GM21528 (cell line): ENCODE measurements at regions not wholly inside any gene's neighbourhood (a gene's known extent, or its start where the extent isn't known, plus 50 kb on each side); places are given as distances from the start of the nearest gene placed in this dataset.
A peak's percentile ranks its signal among the peaks of the same experiment; 100 is the strongest.
"Not testable (repeated sequence)": the region's sequence is repeated elsewhere in the genome, so short reads cannot be mapped to it uniquely, and the experiment has no call there.

ENCODE experiments used
- ATAC-seq: cut with Tn5 transposase; IDR thresholded peaks from one replicate; pipeline ENCODE4 v1.9.1; 2021; ENCODE audit warnings: mild to moderate bottlenecking, moderate library complexity; ENCODE audit not compliant: unreplicated experiment, low FRiP score

DNA sequence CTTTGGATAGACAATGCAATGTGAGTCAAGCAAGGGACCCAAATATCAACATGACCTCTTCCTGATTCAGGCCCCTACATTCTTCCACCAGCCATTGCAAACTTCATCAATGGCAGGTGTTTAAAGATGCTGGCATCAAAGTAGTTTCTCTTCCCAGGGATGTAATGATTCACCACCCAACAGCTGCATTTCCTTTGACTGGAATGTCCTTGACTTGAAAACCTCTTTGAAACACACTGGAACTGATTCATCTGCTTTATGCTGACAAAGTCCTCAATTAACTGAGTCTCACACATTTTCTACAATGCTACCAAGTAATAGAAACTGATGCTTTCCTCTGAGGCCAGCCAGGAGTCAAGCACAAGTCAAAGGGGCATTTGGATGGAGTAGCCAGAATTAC, 385.5 kb downstream of the GBE1 start:
- ATAC-seq: no peak

GRCh38 chr3:81364411-81364810, 397.0 kb downstream of the GBE1 start:
- ATAC-seq: no peak

GRCh38 chr3:81363816-81364215, 397.6 kb downstream of the GBE1 start:
- no peak for ATAC-seq

DNA sequence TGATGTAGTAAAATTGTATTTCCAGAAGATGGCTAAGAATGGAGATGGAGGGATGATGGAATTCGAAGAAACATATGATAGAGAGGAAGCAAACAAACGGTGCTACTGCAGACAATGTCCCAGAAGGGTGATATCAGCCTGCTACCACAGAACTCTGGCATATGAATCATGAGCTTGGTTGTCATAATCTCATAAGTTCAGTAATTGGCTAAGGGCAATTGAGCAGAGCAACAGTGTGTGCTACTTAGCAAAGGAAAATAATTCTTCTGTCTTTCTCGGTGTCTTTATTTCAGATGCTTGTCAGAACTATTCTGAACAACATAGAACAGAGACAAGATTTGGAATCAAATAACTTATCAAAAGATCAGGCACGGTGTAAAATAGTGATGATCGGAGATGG, 407.3 kb downstream of the GBE1 start:
- ATAC-seq: no peak

GRCh38 chr3:81352867-81353266, 408.6 kb downstream of the GBE1 start:
- no peak for ATAC-seq

DNA sequence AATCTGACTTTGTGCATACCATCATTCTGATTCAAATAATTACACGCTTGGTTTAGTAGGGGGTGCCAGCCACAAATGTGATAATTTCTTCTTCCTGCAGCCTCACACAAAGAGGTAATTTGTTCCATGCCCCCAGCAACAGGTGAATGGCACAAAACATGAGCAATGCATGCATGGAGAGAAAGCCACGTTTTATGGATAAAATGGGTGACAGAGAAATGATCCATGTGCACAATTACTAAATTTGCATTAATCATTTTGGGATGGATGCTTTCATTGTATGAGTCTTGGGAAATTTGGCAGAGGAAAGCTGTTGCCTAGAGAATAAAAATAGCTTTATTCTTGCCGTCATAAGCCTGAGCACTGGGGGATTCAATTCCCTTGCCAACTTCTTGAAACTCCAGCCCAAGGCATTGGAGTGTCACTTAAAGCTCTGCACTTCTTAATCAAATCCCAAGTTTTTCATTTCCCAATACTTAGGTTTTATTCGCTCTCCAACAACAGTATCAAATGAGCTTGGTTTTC, 411.6 kb downstream of the GBE1 start:
- no peak for ATAC-seq

- ATAC-seq: peak; percentile 96
Observed at GRCh38 chr3:81339040-81339845, 422.2 kb downstream of the GBE1 start.

GRCh38 chr3:81336470-81336869, 425.0 kb downstream of the GBE1 start:
- no peak for ATAC-seq

GRCh38 chr3:81329835-81330234, 431.6 kb downstream of the GBE1 start:
- not testable (repeated sequence) for ATAC-seq

DNA sequence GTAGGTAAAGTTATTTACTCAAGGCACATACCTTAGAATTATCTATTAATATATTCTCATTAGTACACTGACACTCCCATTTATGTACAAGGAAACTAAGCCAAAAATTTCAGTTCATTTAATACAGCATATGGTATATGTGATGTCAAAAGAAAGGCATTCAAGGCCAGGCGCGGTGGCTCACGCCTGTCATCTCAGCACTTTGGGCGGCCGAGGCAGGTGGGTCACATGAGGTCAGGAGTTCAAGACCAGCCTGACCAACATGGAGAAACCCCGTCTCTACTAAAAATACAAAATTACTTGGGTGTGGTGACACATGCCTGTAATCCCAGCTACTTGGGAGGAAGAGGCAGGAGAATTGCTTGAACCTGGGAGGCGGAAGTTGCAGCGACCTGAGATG, 435.2 kb downstream of the GBE1 start:
- no peak for ATAC-seq

DNA sequence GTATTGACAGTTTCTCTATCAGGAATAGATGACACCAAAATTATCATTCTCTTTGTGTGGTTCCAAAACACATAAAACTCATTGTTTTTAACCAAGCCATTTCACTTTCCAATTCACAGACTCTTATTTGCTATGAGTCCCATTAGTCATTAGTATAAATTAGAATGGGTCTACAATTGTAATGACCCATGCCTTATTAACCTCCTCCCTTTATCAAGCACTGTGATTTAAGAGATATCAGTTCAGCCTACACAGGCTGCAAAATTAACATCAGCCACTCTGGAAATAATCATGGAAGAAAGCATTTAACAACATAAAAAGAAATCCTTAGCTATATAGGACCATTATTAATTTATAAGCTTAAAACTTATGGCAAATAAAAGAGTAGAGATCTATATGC, 440.6 kb downstream of the GBE1 start:
- ATAC-seq: no peak

- ATAC-seq: no peak
Observed at GRCh38 chr3:81315030-81315429, 446.4 kb downstream of the GBE1 start.

- no peak for ATAC-seq
Observed at GRCh38 chr3:81311321-81311720, 450.1 kb downstream of the GBE1 start.

- ATAC-seq: no peak
Observed at GRCh38 chr3:81308306-81308705, 453.1 kb downstream of the GBE1 start.

GRCh38 chr3:81307221-81307620, 454.2 kb downstream of the GBE1 start:
- ATAC-seq: no peak

GRCh38 chr3:81303321-81303720, 458.1 kb downstream of the GBE1 start:
- ATAC-seq: no peak

- peak; percentile 82 for ATAC-seq
Observed at GRCh38 chr3:81302045-81302444, 459.4 kb downstream of the GBE1 start.

DNA sequence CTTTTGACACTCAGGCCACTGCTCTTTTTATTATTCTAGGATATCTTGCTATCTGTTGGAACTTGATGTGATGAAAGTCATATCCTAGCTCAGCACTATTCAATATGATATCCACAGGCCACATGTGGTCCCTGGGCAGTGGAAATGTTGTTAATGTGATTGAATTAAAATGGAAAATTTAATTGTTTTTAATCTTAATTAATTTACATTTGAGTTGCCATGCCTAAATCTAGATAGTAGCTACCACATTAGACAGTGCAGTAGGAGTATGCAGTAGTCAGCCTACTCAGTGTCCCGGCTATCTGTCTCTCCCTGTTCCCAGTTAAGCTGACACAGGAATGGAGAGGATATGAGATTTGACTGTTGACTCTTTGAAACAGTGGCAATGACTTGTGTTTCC, 460.2 kb downstream of the GBE1 start:
- ATAC-seq: no peak

- ATAC-seq: no peak
Observed at GRCh38 chr3:81300324-81300927, 461.0 kb downstream of the GBE1 start.

DNA sequence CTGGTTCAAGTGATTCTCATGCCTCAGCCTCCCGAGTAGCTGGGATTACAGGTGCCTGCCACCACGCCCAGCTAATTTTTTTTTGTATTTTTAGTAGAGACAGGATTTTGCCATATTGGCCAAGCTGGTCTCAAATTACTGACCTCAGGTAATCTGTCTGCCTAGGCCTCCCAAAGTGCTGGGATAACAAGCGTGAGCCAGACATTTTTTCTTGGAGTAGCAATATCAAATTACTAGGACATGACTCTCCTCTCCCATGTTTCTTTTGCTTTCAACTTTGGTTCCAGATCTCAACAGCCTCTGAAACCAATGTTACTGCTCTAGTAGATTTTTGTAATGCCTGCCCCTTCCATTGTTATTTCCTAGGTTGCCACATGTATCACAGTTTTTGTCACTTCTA, 462.0 kb downstream of the GBE1 start:
- ATAC-seq: no peak

DNA sequence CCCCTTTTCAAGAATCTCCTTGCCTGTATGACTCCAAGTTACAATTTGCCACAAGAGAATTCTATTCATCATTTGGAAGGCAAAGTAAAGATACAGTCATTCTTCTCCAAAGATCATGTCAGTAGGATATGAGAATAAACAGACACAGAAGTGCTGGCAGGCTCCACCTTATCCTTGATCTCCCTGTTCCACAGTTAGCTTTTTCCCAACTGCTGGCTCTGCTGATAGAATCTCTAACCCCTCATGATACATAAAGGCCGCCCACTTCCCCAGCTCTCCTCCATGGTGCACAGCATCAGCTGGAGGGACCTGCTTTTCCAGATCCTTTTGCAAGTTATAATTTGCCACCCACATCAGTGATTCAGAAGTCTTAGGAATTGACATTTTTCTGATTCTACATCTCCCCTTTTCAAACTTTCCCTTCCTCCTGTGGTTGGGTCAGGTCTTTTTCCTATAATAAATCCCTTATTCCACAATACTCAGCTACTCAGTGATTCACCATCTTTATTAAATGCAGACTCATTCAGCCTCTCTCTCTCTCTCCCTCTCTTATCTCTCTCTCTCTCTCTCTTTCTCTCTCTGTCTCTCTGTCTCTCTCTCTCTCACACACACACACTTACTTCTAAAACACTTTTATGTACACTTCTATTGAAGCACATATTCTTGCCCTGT, 465.4 kb downstream of the GBE1 start:
- no peak for ATAC-seq
